Smooth muscle cell (in vitro differentiated cells): ENCODE measurements at regions not wholly inside any gene's neighbourhood (a gene's known extent, or its start where the extent isn't known, plus 50 kb on each side); places are given as distances from the start of the nearest gene placed in this dataset.

Experiments used
- DNase-seq: peaks from one replicate; lab custom pipeline; 2025; ENCODE audit not compliant: unreplicated experiment; lab: John Stamatoyannopoulos, UW
- H2AFZ ChIP-seq: fragments of 200-600 bp; sonication (generic); 2 replicates; pipeline ENCODE4 v1.6.0; 2016; ENCODE audit warnings: antibody characterized with exemption, low read depth, mild to moderate bottlenecking
- H3F3A ChIP-seq: fragments of 200-600 bp; sonication (generic); 2 replicates; pipeline ENCODE4 v1.6.0; 2017; ENCODE audit warnings: antibody characterized with exemption, low read depth
- H3K27ac ChIP-seq: fragments of 200-600 bp; sonication (generic); 2 replicates; pipeline ENCODE4 v1.5.1; 2016; ENCODE audit warnings: low read depth, mild to moderate bottlenecking
- H3K27me3 ChIP-seq: fragments of 200-600 bp; sonication (generic); 2 replicates; pipeline ENCODE4 v1.6.1; 2016; ENCODE audit warnings: low read depth, mild to moderate bottlenecking
- H3K36me3 ChIP-seq: fragments of 200-600 bp; sonication (generic); 2 replicates; pipeline ENCODE4 v1.5.1; 2016; ENCODE audit warnings: low read depth
- H3K4me1 ChIP-seq: fragments of 200-600 bp; sonication (generic); 2 replicates; pipeline ENCODE4 v1.5.1; 2016; ENCODE audit warnings: low read depth
- H3K4me2 ChIP-seq: fragments of 200-600 bp; sonication (generic); 2 replicates; pipeline ENCODE4 v1.6.0; 2016; ENCODE audit warnings: mild to moderate bottlenecking
- H3K4me3 ChIP-seq: fragments of 200-600 bp; sonication (generic); 2 replicates; pipeline ENCODE4 v1.5.1; 2016; ENCODE audit warnings: mild to moderate bottlenecking
- H3K79me2 ChIP-seq: fragments of 200-600 bp; sonication (generic); 2 replicates; pipeline ENCODE4 v1.6.0; 2016; ENCODE audit warnings: low read depth, mild to moderate bottlenecking
- H3K9ac ChIP-seq: fragments of 200-600 bp; sonication (generic); 2 replicates; pipeline ENCODE4 v1.6.0; 2016; ENCODE audit warnings: low read depth
- H3K9me3 ChIP-seq: fragments of 200-600 bp; sonication (generic); replicated peaks from 2 replicates; pipeline ENCODE4 v1.5.1; 2016; ENCODE audit warnings: low read depth
- H4K20me1 ChIP-seq: fragments of 200-600 bp; sonication (generic); 2 replicates; pipeline ENCODE4 v1.6.0; 2016; ENCODE audit warnings: low read depth
- CTCF ChIP-seq: fragments of 200-600 bp; sonication (generic); IDR thresholded peaks from 2 replicates; pipeline ENCODE4 v1.5.1; 2017; ENCODE audit warnings: borderline replicate concordance, mild to moderate bottlenecking, antibody characterized with exemption; ENCODE audit not compliant: insufficient read depth, poor library complexity, severe bottlenecking
- WGBS: methylation state at CpG from one replicate; pipeline ENCODE4 v1.1.7; 2016; ENCODE audit warnings: low lambda C conversion rate; 5-methylcytosine and 5-hydroxymethylcytosine counted together

- Histone ChIP-seq H3K9ac (peak overlapping the region; percentile 84), H3K4me1 (peaks cover 21% of the 10 kb centered on the region), H4K20me1 (no peaks in the 10 kb centered on the region), H3K36me3 (no peaks in the 10 kb centered on the region), H3K79me2 (peaks cover 6% of the 10 kb centered on the region), H3K4me3 (peak overlapping the region; percentile 6), H3F3A (peaks cover 13% of the 10 kb centered on the region), H3K27me3 (no peaks in the 10 kb centered on the region), H3K27ac (peak overlapping the region; percentile 98), H2AFZ (peak overlapping the region; percentile 13), H3K4me2 (peak overlapping the region; percentile 80), H3K9me3 (no peaks in the 10 kb centered on the region)
- DNase-seq: no peak
- 5% methylated on average over 8 of the region's 8 CpGs for WGBS
- no peak for TF ChIP-seq CTCF
Observed at GRCh38 chr12:43112101-43112920, 439.7 kb downstream of the ADAMTS20 start.

GRCh38 chr12:43111608-43112007, 440.4 kb downstream of the ADAMTS20 start:
- peak overlapping the region; percentile 84 for H3K9ac ChIP-seq
- no peaks in the 10 kb centered on the region for H3K9me3 ChIP-seq
- no peaks in the 10 kb centered on the region for H3K36me3 ChIP-seq
- no peak for DNase-seq
- H3K4me1 ChIP-seq: peaks cover 25% of the 10 kb centered on the region
- H3K27me3 ChIP-seq: no peaks in the 10 kb centered on the region
- H4K20me1 ChIP-seq: no peaks in the 10 kb centered on the region
- TF ChIP-seq CTCF: no peak
- peaks cover 13% of the 10 kb centered on the region for H3F3A ChIP-seq
- peaks cover 6% of the 10 kb centered on the region for H3K79me2 ChIP-seq
- peak overlapping the region; percentile 6 for H3K4me3 ChIP-seq
- H2AFZ ChIP-seq: peak overlapping the region; percentile 13
- peak overlapping the region; percentile 80 for H3K4me2 ChIP-seq
- 2% methylated on average over 6 of the region's 6 CpGs for WGBS
- peak overlapping the region; percentile 98 for H3K27ac ChIP-seq

DNA sequence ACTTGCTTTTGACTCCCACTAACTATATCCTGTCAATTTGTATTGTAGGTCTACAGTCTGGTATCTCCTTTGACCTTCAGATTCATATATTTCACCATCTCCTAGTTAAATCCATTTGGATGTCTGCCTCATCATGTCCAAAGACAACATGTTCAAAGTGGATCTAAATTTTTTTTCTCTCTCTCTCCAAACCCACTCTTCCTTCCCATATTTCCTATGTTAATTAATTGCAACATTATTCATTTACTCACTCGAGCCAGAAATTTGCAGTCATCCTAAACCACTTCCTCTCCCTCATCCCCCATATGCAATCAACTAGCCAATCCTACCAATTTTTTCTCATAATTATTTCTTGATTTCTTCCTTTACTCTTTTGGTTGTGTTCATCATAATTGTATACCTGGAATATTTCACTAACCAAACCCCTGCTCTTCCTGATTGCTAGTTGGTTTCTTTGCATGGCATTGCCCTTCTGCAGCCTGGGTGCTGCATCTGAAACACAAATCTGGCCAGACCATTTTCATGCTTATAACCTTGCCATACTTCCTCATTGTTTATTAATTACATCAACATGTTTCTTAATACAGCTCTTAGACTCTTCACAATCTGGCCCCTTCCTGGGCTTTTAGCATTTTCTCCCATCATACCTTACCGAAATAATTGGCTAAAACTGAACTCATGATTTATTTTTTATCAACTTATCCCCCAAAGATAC, 442.2 kb downstream of the ADAMTS20 start:
- no peak for DNase-seq
- Histone ChIP-seq H3K36me3 (no peaks in the 10 kb centered on the region), H3K4me2 (peak overlapping the region; percentile 80), H3K4me1 (peaks cover 42% of the 10 kb centered on the region), H3K9ac (no peak overlapping the region), H3K27ac (peak overlapping the region; percentile 98), H3K9me3 (no peaks in the 10 kb centered on the region), H4K20me1 (no peaks in the 10 kb centered on the region), H3K4me3 (no peak overlapping the region), H3F3A (peaks cover 13% of the 10 kb centered on the region), H2AFZ (no peak overlapping the region), H3K79me2 (peaks cover 6% of the 10 kb centered on the region), H3K27me3 (no peaks in the 10 kb centered on the region)
- WGBS: 76% methylated on average over 2 of the region's 2 CpGs
- no peak for TF ChIP-seq CTCF
